ENCODE measurements at regions not wholly inside any gene's neighbourhood (a gene's known extent, or its start where the extent isn't known, plus 50 kb on each side); places are given as distances from the start of the nearest gene placed in this dataset.

DNA sequence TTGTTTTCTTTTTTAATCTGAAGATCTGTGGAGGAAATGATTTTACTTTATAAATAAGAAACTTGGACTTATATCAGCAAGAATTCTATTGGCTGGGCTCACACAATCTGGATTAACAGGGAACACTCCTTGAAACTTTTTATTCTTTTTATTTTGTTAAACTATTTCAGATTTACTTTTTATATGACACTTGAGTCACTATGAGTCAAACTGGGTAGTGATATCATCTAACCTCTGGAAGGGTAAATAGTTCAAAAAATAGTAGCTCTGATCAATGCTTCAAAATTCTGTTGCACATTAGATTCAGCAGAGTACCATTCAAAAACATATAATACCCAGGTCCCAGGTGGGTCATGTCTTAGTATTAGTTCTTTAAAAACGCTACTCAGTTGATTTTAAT lies 55.1 kb upstream of the NBEA start:
- H3K36me3 ChIP-seq (ENCODE audit: insufficient read depth): no peaks in the 10 kb centered on the region
- H3K4me1 ChIP-seq (ENCODE audit: low read depth, poor library complexity, severe bottlenecking): no peaks in the 10 kb centered on the region
- H4K20me1 ChIP-seq (ENCODE audit: insufficient read depth): no peaks in the 10 kb centered on the region
- H3K4me3 ChIP-seq (IDR thresholded peaks at IDR 0.05; ENCODE audit: insufficient read depth, low read depth, low read length): no peak overlapping the region
- H3K79me2 ChIP-seq (ENCODE audit: insufficient read depth, low read depth): no peaks in the 10 kb centered on the region
- H3K4me2 ChIP-seq: no peak overlapping the region
- TF ChIP-seq, protein P1, sequence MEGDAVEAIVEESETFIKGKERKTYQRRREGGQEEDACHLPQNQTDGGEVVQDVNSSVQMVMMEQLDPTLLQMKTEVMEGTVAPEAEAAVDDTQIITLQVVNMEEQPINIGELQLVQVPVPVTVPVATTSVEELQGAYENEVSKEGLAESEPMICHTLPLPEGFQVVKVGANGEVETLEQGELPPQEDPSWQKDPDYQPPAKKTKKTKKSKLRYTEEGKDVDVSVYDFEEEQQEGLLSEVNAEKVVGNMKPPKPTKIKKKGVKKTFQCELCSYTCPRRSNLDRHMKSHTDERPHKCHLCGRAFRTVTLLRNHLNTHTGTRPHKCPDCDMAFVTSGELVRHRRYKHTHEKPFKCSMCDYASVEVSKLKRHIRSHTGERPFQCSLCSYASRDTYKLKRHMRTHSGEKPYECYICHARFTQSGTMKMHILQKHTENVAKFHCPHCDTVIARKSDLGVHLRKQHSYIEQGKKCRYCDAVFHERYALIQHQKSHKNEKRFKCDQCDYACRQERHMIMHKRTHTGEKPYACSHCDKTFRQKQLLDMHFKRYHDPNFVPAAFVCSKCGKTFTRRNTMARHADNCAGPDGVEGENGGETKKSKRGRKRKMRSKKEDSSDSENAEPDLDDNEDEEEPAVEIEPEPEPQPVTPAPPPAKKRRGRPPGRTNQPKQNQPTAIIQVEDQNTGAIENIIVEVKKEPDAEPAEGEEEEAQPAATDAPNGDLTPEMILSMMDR (conservative IDR thresholded peaks at IDR 0.05; ENCODE audit: low read depth, low read length): no peak
- H3K27me3 ChIP-seq (ENCODE audit: insufficient read depth, low read depth): no peaks in the 10 kb centered on the region
- H3K9ac ChIP-seq: no peak overlapping the region
- H3K27ac ChIP-seq: no peak overlapping the region
- H2AFZ ChIP-seq (ENCODE audit: low read depth): no peak overlapping the region

All from KMS-11 (cell line).